IMR-90 (cell line): ENCODE measurements at regions not wholly inside any gene's neighbourhood (a gene's known extent, or its start where the extent isn't known, plus 50 kb on each side); places are given as distances from the start of the nearest gene placed in this dataset.

Source experiments
- ATAC-seq: fragments of 200-7000 bp; cut with Tn5 transposase; 2 replicates; pipeline ENCODE4 v1.9.1; 2020; ENCODE audit warnings: low read depth, mild to moderate bottlenecking, moderate library complexity
- BruUV-seq: library from RNA; stranded (reverse); fragments of 400-500 nt; replicated peaks from 2 replicates; lab custom pipeline; 2021; lab: Mats Ljungman, UMichigan
- CTCF ChIA-PET: fragments of 300-600 bp; formaldehyde crosslinking; extraction: SDS; loops from one replicate; lab custom pipeline; 2021; ENCODE audit warnings: antibody characterized with exemption; lab: Yijun Ruan, JAX
- POLR2A ChIA-PET: fragments of 300-600 bp; sonication (Branson Sonifier 250); formaldehyde crosslinking; loops from one replicate; lab custom pipeline; 2022; ENCODE audit warnings: antibody characterized with exemption; ENCODE audit not compliant: unreplicated experiment; lab: Charles Lee
- DNase-seq: peaks from one replicate; pipeline ENCODE4 v3.0.0; 2013
- H2AFZ ChIP-seq: replicated peaks from 2 replicates; pipeline ENCODE3; 2013; ENCODE audit warnings: low read length, mild to moderate bottlenecking; ENCODE audit not compliant: poor library complexity
- H2AK5ac ChIP-seq: 2 replicates; pipeline ENCODE4 v1.6.1; 2013; ENCODE audit warnings: low read depth, low read length, inconsistent platforms
- H2AK9ac ChIP-seq: replicated peaks from 2 replicates; pipeline ENCODE3; 2013; ENCODE audit warnings: mild to moderate bottlenecking, low read depth, low read length, moderate library complexity; ENCODE audit not compliant: poor library complexity
- H2BK120ac ChIP-seq: 2 replicates; pipeline ENCODE4 v1.6.1; 2013; ENCODE audit warnings: low read depth, low read length, inconsistent platforms
- H2BK15ac ChIP-seq: 3 replicates; pipeline ENCODE4 v1.6.1; 2013; ENCODE audit warnings: low read depth, low read length, inconsistent platforms
- H2BK20ac ChIP-seq: 2 replicates; pipeline ENCODE4 v1.6.1; 2013; ENCODE audit warnings: low read depth, mild to moderate bottlenecking, inconsistent platforms, low read length, moderate library complexity
- H2BK5ac ChIP-seq: 2 replicates; pipeline ENCODE4 v1.6.1; 2013; ENCODE audit warnings: mild to moderate bottlenecking, low read depth, low read length, inconsistent platforms; ENCODE audit not compliant: poor library complexity, severe bottlenecking
- H3K14ac ChIP-seq: replicated peaks from 2 replicates; pipeline ENCODE4 v1.6.1; 2013; ENCODE audit warnings: low read depth, low read length, inconsistent platforms
- H3K18ac ChIP-seq: 2 replicates; pipeline ENCODE4 v1.6.1; 2013; ENCODE audit warnings: low read depth, low read length, control low read depth
- H3K23ac ChIP-seq: 2 replicates; pipeline ENCODE4 v1.6.1; 2013; ENCODE audit warnings: low read depth, low read length, inconsistent platforms
- H3K27ac ChIP-seq: 2 replicates; pipeline ENCODE4 v1.5.1; 2013; ENCODE audit warnings: mild to moderate bottlenecking, control low read depth, low read length; ENCODE audit not compliant: insufficient read depth
- H3K27me3 ChIP-seq: 2 replicates; pipeline ENCODE4 v1.6.1; 2013; ENCODE audit warnings: low read length; ENCODE audit not compliant: control insufficient read depth, insufficient read depth
- H3K36me3 ChIP-seq: 2 replicates; pipeline ENCODE4 v1.6.1; 2013; ENCODE audit warnings: low read length, mixed read lengths; ENCODE audit not compliant: control insufficient read depth, insufficient read depth
- H3K4ac ChIP-seq: 2 replicates; pipeline ENCODE4 v1.6.1; 2013; ENCODE audit warnings: low read depth, low read length, inconsistent platforms
- H3K4me1 ChIP-seq: 2 replicates; pipeline ENCODE4 v1.6.1; 2013; ENCODE audit warnings: low read length, mixed read lengths; ENCODE audit not compliant: control insufficient read depth, insufficient read depth
- H3K4me2 ChIP-seq: 2 replicates; pipeline ENCODE4 v1.6.1; 2013; ENCODE audit warnings: low read depth, mild to moderate bottlenecking, control low read depth, low read length, moderate library complexity
- H3K4me3 ChIP-seq: 2 replicates; pipeline ENCODE4 v1.5.1; 2013; ENCODE audit warnings: low read depth, mild to moderate bottlenecking, control low read depth, low read length, moderate library complexity; ENCODE audit not compliant: insufficient read depth
- H3K56ac ChIP-seq: 2 replicates; pipeline ENCODE4 v1.6.1; 2013; ENCODE audit warnings: low read length, inconsistent platforms; ENCODE audit not compliant: insufficient read depth; ENCODE audit errors: extremely low read depth
- H3K79me1 ChIP-seq, 2 experiments: 2 replicates each; pipeline ENCODE4 v1.6.1; 2013; ENCODE audit warnings: low read length in 2 of 2, inconsistent platforms in 1 of 2, low read depth in 1 of 2
- H3K9ac ChIP-seq: 2 replicates; pipeline ENCODE4 v1.6.1; 2013; ENCODE audit warnings: low read depth, low read length, control low read depth
- H3K9me1 ChIP-seq: 2 replicates; pipeline ENCODE4 v1.6.1; 2013; ENCODE audit warnings: low read length, inconsistent platforms; ENCODE audit not compliant: insufficient read depth
- H3K9me3 ChIP-seq: 2 replicates; pipeline ENCODE4 v1.6.1; 2013; ENCODE audit warnings: low read length; ENCODE audit not compliant: control insufficient read depth, insufficient read depth
- H4K20me1 ChIP-seq: 2 replicates; pipeline ENCODE4 v1.6.1; 2013; ENCODE audit warnings: low read length, inconsistent platforms; ENCODE audit not compliant: insufficient read depth
- H4K5ac ChIP-seq: 2 replicates; pipeline ENCODE4 v1.6.1; 2013; ENCODE audit warnings: mild to moderate bottlenecking, low read depth, low read length, control low read depth
- H4K8ac ChIP-seq, 2 experiments: 2 replicates each; pipeline ENCODE4 v1.6.1; 2013; ENCODE audit warnings: low read depth in 2 of 2, low read length in 2 of 2, control low read depth in 1 of 2, inconsistent platforms in 1 of 2
- H4K91ac ChIP-seq: 2 replicates; pipeline ENCODE4 v1.6.1; 2013; ENCODE audit warnings: low read depth, low read length, inconsistent platforms; ENCODE audit not compliant: insufficient read depth
- BHLHE40 ChIP-seq: fragments of 150-350 bp; IDR thresholded peaks from 2 replicates; pipeline ENCODE4 v1.6.1; 2016; ENCODE audit warnings: mild to moderate bottlenecking, low read depth, low read length
- CEBPB ChIP-seq: IDR thresholded peaks from 2 replicates; pipeline ENCODE4 v1.6.1; 2012; ENCODE audit warnings: low read depth, low read length, improper control_type of control experiment
- CHD1 ChIP-seq: IDR thresholded peaks from 2 replicates; pipeline ENCODE4 v1.6.1; 2012; ENCODE audit warnings: low read depth, low read length, improper control_type of control experiment
- FOS ChIP-seq: fragments of 150-350 bp; IDR thresholded peaks from 2 replicates; pipeline ENCODE4 v1.6.1; 2016; ENCODE audit warnings: low read depth, low read length
- MAFK ChIP-seq: IDR thresholded peaks from 2 replicates; pipeline ENCODE4 v1.6.1; 2012; ENCODE audit warnings: low read depth, low read length, improper control_type of control experiment
- MAZ ChIP-seq: IDR thresholded peaks from 2 replicates; pipeline ENCODE4 v1.6.1; 2012; ENCODE audit warnings: low read depth, mild to moderate bottlenecking, low read length, improper control_type of control experiment, moderate library complexity, borderline replicate concordance
- MXI1 ChIP-seq: IDR thresholded peaks from 2 replicates; pipeline ENCODE4 v1.6.1; 2012; ENCODE audit warnings: low read depth, mild to moderate bottlenecking, low read length, moderate library complexity, borderline replicate concordance
- NFE2L2 ChIP-seq: fragments of 150-350 bp; IDR thresholded peaks from 2 replicates; pipeline ENCODE4 v1.6.1; 2016; ENCODE audit warnings: low read depth, mild to moderate bottlenecking, low read length
- POLR2A ChIP-seq: IDR thresholded peaks from 2 replicates; pipeline ENCODE4 v1.6.1; 2012; ENCODE audit warnings: mild to moderate bottlenecking, low read depth, low read length
- RAD21 ChIP-seq: IDR thresholded peaks from 2 replicates; pipeline ENCODE4 v1.6.1; 2012; ENCODE audit warnings: low read length, improper control_type of control experiment
- RCOR1 ChIP-seq: IDR thresholded peaks from 2 replicates; pipeline ENCODE4 v1.6.1; 2012; ENCODE audit warnings: mild to moderate bottlenecking, low read length, improper control_type of control experiment; ENCODE audit not compliant: insufficient replicate concordance
- RFX5 ChIP-seq: IDR thresholded peaks from 2 replicates; pipeline ENCODE4 v1.8.0; 2012; ENCODE audit warnings: low read depth, mild to moderate bottlenecking, low read length, moderate library complexity
- SMC3 ChIP-seq: fragments of 150-350 bp; IDR thresholded peaks from 2 replicates; pipeline ENCODE4 v1.6.1; 2016; ENCODE audit warnings: low read depth, mild to moderate bottlenecking, antibody characterized with exemption, low read length, moderate library complexity
- USF2 ChIP-seq: fragments of 150-350 bp; IDR thresholded peaks from 2 replicates; pipeline ENCODE4 v1.6.1; 2017; ENCODE audit warnings: mild to moderate bottlenecking, antibody characterized with exemption, low read length, low read depth
- WGBS, 2 experiments: methylation state at CpG; one replicate each; pipeline versions ENCODE4 v1.1.5 to v1.1.7; 2013; ENCODE audit warnings: missing lambda C conversion rate in 2 of 2; ENCODE audit not compliant: insufficient read length in 1 of 2; ENCODE audit errors: extremely low coverage in 2 of 2; 5-methylcytosine and 5-hydroxymethylcytosine counted together
- dilution Hi-C: fragments of 300-500 bp; cut with HindIII; formaldehyde crosslinking; loops from one replicate; pipeline ENCODE4 v1.14.3; 2018; ENCODE audit warnings: low sequenced_read_pairs; ENCODE audit not compliant: unreplicated experiment
- in situ Hi-C: fragments of 300-500 bp; cut with MboI; formaldehyde crosslinking; loops from 3 replicates; pipeline ENCODE4 v1.14.3; 2019; ENCODE audit warnings: low sequenced_read_pairs, inconsistent platforms, mixed read lengths
- intact Hi-C: fragments of 100-400 bp; cut with micrococcal nuclease; formaldehyde crosslinking; loops from 2 replicates; pipeline ENCODE4 v1.10.0; 2022
- TF ChIP-seq, protein P1 (sequence below): fragments of 150-350 bp; IDR thresholded peaks from 2 replicates; pipeline ENCODE4 v1.6.1; 2016; ENCODE audit warnings: low read depth, mild to moderate bottlenecking, low read length, moderate library complexity, borderline replicate concordance
- TF ChIP-seq, protein P2 (sequence below): conservative IDR thresholded peaks from 2 replicates; pipeline ENCODE4 v1.5.1; 2012; ENCODE audit warnings: mild to moderate bottlenecking, low read depth, low read length, improper control_type of control experiment

GRCh38 chr12:87441511-87441910 is 587.7 kb downstream of the C12orf50 start:
- Histone ChIP-seq H3K4ac (no peak overlapping the region), H3K18ac (no peak overlapping the region), H2BK120ac (no peak overlapping the region), H2BK5ac (no peak overlapping the region), H3K79me1 (no peaks in the 10 kb centered on the region), H3K4me2 (no peak overlapping the region), H3K9me1 (no peaks in the 10 kb centered on the region), H2AK5ac (no peak overlapping the region), H3K9me3 (no peaks in the 10 kb centered on the region), H4K20me1 (no peaks in the 10 kb centered on the region), H3K23ac (no peak overlapping the region), H2AFZ (no peak overlapping the region), H2BK20ac (no peak overlapping the region), H4K91ac (no peak overlapping the region), H3K56ac (no peak overlapping the region), H3K4me1 (peaks cover 2% of the 10 kb centered on the region; the same call in 1 of the 2 replicates), H3K27ac (no peak overlapping the region), H3K14ac (no peak overlapping the region), H3K9ac (no peak overlapping the region), H3K27me3 (no peaks in the 10 kb centered on the region), H4K8ac (no peak overlapping the region), H3K36me3 (no peaks in the 10 kb centered on the region), H2AK9ac (no peak overlapping the region), H4K5ac (no peak overlapping the region), H3K4me3 (no peak overlapping the region), H2BK15ac (no peak overlapping the region)
- dilution Hi-C loops, result no loop called here
- no CpG with 5 or more reads among the region's 3 CpGs for WGBS, 2 experiments
- CTCF ChIA-PET, result interaction anchor here (0.8 to 0.9 kb wide), 2 partner anchors 17 to 406 kb away, joined by 3 read pairs; no protein-coding TSS in a partner anchor
- in situ Hi-C loops, result no loop called here
- ATAC-seq (no peak), DNase-seq (no peak)
- TF ChIP-seq BHLHE40 (no peak), MXI1 (no peak), RAD21 (no peak), USF2 (no peak), CHD1 (no peak), POLR2A (no peak), RCOR1 (no peak), MAFK (no peak), RFX5 (no peak), SMC3 (no peak), FOS (no peak), MAZ (no peak), NFE2L2 (no peak), CEBPB (no peak)
- TF ChIP-seq, protein P1, sequence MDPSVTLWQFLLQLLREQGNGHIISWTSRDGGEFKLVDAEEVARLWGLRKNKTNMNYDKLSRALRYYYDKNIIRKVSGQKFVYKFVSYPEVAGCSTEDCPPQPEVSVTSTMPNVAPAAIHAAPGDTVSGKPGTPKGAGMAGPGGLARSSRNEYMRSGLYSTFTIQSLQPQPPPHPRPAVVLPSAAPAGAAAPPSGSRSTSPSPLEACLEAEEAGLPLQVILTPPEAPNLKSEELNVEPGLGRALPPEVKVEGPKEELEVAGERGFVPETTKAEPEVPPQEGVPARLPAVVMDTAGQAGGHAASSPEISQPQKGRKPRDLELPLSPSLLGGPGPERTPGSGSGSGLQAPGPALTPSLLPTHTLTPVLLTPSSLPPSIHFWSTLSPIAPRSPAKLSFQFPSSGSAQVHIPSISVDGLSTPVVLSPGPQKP, result no peak
- TF ChIP-seq, protein P2, sequence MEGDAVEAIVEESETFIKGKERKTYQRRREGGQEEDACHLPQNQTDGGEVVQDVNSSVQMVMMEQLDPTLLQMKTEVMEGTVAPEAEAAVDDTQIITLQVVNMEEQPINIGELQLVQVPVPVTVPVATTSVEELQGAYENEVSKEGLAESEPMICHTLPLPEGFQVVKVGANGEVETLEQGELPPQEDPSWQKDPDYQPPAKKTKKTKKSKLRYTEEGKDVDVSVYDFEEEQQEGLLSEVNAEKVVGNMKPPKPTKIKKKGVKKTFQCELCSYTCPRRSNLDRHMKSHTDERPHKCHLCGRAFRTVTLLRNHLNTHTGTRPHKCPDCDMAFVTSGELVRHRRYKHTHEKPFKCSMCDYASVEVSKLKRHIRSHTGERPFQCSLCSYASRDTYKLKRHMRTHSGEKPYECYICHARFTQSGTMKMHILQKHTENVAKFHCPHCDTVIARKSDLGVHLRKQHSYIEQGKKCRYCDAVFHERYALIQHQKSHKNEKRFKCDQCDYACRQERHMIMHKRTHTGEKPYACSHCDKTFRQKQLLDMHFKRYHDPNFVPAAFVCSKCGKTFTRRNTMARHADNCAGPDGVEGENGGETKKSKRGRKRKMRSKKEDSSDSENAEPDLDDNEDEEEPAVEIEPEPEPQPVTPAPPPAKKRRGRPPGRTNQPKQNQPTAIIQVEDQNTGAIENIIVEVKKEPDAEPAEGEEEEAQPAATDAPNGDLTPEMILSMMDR, result no peak
- BruUV-seq, result no TSS peak
- POLR2A ChIA-PET, result no interaction called here
- intact Hi-C loops, result no loop called here
